ENCODE measurements at regions not wholly inside any gene's neighbourhood (a gene's known extent, or its start where the extent isn't known, plus 50 kb on each side); places are given as distances from the start of the nearest gene placed in this dataset.
"Not testable (repeated sequence)": the region's sequence is repeated elsewhere in the genome, so short reads cannot be mapped to it uniquely, and the experiment has no call there.

DNA sequence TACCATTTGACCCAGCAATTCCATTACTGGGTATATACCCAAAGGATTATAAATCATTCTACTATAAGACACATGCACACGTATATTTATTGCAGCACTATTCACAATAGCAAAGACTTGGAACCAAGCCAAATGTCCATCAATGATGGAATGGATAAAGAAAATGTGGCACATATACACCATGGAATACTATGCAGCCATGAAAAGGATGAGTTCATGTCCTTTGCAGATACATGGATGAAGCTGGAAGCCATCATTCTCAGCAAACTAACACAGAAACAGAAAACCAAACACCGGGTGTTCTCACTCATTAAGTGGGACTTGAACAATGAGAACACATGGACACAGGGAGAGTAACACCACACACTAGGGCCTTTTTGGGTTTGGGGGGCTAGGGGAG, 787.6 kb upstream of the EYS start:
- TF ChIP-seq, protein P1, sequence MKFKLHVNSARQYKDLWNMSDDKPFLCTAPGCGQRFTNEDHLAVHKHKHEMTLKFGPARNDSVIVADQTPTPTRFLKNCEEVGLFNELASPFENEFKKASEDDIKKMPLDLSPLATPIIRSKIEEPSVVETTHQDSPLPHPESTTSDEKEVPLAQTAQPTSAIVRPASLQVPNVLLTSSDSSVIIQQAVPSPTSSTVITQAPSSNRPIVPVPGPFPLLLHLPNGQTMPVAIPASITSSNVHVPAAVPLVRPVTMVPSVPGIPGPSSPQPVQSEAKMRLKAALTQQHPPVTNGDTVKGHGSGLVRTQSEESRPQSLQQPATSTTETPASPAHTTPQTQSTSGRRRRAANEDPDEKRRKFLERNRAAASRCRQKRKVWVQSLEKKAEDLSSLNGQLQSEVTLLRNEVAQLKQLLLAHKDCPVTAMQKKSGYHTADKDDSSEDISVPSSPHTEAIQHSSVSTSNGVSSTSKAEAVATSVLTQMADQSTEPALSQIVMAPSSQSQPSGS (CRISPR knock-in tag; IDR thresholded peaks at IDR 0.05) = not testable (repeated sequence)
- not testable (repeated sequence) for TF ChIP-seq ZNF274 (IDR thresholded peaks at IDR 0.05; ENCODE audit: borderline replicate concordance, low read depth, low read length); EZH2 (IDR thresholded peaks at IDR 0.05; ENCODE audit: borderline replicate concordance, low read depth, low read length); ZNF146 (CRISPR knock-in tag; IDR thresholded peaks at IDR 0.05; ENCODE audit: unreplicated experiment)
- TF ChIP-seq, protein P2, sequence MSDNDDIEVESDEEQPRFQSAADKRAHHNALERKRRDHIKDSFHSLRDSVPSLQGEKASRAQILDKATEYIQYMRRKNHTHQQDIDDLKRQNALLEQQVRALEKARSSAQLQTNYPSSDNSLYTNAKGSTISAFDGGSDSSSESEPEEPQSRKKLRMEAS (CRISPR knock-in tag; IDR thresholded peaks at IDR 0.05) = not testable (repeated sequence)
- TF ChIP-seq, protein P3, sequence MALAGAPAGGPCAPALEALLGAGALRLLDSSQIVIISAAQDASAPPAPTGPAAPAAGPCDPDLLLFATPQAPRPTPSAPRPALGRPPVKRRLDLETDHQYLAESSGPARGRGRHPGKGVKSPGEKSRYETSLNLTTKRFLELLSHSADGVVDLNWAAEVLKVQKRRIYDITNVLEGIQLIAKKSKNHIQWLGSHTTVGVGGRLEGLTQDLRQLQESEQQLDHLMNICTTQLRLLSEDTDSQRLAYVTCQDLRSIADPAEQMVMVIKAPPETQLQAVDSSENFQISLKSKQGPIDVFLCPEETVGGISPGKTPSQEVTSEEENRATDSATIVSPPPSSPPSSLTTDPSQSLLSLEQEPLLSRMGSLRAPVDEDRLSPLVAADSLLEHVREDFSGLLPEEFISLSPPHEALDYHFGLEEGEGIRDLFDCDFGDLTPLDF (CRISPR knock-in tag; IDR thresholded peaks at IDR 0.05) = not testable (repeated sequence)
- TF ChIP-seq, protein P4, sequence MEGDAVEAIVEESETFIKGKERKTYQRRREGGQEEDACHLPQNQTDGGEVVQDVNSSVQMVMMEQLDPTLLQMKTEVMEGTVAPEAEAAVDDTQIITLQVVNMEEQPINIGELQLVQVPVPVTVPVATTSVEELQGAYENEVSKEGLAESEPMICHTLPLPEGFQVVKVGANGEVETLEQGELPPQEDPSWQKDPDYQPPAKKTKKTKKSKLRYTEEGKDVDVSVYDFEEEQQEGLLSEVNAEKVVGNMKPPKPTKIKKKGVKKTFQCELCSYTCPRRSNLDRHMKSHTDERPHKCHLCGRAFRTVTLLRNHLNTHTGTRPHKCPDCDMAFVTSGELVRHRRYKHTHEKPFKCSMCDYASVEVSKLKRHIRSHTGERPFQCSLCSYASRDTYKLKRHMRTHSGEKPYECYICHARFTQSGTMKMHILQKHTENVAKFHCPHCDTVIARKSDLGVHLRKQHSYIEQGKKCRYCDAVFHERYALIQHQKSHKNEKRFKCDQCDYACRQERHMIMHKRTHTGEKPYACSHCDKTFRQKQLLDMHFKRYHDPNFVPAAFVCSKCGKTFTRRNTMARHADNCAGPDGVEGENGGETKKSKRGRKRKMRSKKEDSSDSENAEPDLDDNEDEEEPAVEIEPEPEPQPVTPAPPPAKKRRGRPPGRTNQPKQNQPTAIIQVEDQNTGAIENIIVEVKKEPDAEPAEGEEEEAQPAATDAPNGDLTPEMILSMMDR (IDR thresholded peaks at IDR 0.05 in 2 of 3, conservative IDR thresholded peaks at IDR 0.05 in 1 of 3; ENCODE audit: insufficient read depth in 2 of 3, low read depth in 1 of 3, low read length in 3 of 3) = not testable (repeated sequence)
- TF ChIP-seq, protein P5, sequence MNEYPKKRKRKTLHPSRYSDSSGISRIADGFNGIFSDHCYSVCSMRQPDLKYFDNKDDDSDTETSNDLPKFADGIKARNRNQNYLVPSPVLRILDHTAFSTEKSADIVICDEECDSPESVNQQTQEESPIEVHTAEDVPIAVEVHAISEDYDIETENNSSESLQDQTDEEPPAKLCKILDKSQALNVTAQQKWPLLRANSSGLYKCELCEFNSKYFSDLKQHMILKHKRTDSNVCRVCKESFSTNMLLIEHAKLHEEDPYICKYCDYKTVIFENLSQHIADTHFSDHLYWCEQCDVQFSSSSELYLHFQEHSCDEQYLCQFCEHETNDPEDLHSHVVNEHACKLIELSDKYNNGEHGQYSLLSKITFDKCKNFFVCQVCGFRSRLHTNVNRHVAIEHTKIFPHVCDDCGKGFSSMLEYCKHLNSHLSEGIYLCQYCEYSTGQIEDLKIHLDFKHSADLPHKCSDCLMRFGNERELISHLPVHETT (CRISPR knock-in tag; conservative IDR thresholded peaks at IDR 0.05 in 1 of 2, IDR thresholded peaks at IDR 0.05 in 1 of 2) = not testable (repeated sequence)

Data from K562 (cell line).